HL-60 (cell line): ENCODE measurements at regions not wholly inside any gene's neighbourhood (a gene's known extent, or its start where the extent isn't known, plus 50 kb on each side); places are given as distances from the start of the nearest gene placed in this dataset.

Source experiments
- DNase-seq, 2 experiments: peaks; one replicate each; pipeline ENCODE4 v3.0.0-alpha.2; 2010 to 2020; ENCODE audit warnings: low read depth in 1 of 2, low spot score in 1 of 2
- H3K27ac ChIP-seq: fragments of 250-450 bp; sonication (Bioruptor Pico); replicated peaks from 2 replicates; pipeline ENCODE4 v1.5.1; 2020; ENCODE audit warnings: mild to moderate bottlenecking, moderate library complexity
- H3K27me3 ChIP-seq: fragments of 250-450 bp; sonication (Bioruptor Pico); 2 replicates; pipeline ENCODE4 v1.5.1; 2021; ENCODE audit warnings: mild to moderate bottlenecking, moderate library complexity; ENCODE audit not compliant: insufficient read depth, poor library complexity, severe bottlenecking
- H3K4me3 ChIP-seq: replicated peaks from 2 replicates; pipeline ENCODE4 v1.5.1; 2011; ENCODE audit warnings: mild to moderate bottlenecking, control low read depth, low read length; ENCODE audit not compliant: insufficient read depth
- GABPA ChIP-seq: IDR thresholded peaks from 2 replicates; pipeline ENCODE4 v1.6.1; 2012; ENCODE audit warnings: low read depth
- POLR2AphosphoS5 ChIP-seq: IDR thresholded peaks from 2 replicates; pipeline ENCODE4 v1.6.1; 2012; ENCODE audit warnings: low read depth
- SPI1 ChIP-seq: IDR thresholded peaks from 2 replicates; pipeline ENCODE4 v1.6.1; 2012; ENCODE audit warnings: low read depth, mild to moderate bottlenecking, borderline replicate concordance
- TF ChIP-seq, protein P1 (sequence below): IDR thresholded peaks from one replicate; pipeline ENCODE4 v1.5.1; 2011; ENCODE audit warnings: low read length, control low read depth, inconsistent platforms; ENCODE audit not compliant: insufficient read depth
- TF ChIP-seq, protein P2 (sequence below): IDR thresholded peaks from 2 replicates; pipeline ENCODE4 v1.6.1; 2012; ENCODE audit warnings: low read depth; ENCODE audit not compliant: insufficient replicate concordance

DNA sequence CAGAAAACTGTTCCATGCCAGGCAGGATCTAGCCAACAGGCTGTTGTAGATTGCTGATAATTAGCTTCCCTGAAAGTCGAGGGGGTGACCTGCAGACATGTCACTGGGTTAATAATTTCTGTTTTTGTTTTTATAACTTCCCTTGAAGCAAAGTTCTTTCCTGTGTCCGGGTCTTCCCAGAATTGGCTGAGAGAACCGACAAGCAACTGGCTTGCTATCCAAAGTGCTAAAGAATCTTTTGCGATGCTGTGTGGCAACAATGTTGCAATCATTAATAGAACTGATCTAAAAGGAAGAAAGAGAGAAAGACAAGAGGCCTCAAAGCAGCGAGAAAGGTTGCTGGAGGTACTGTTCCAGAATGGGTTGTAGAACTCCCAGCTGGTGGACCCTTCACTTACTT, 132.1 kb upstream of the DPP6 start:
- Histone ChIP-seq H3K27me3 (no peaks in the 10 kb centered on the region), H3K27ac (no peak overlapping the region), H3K4me3 (no peak overlapping the region)
- no peak for DNase-seq
- TF ChIP-seq, protein P1, sequence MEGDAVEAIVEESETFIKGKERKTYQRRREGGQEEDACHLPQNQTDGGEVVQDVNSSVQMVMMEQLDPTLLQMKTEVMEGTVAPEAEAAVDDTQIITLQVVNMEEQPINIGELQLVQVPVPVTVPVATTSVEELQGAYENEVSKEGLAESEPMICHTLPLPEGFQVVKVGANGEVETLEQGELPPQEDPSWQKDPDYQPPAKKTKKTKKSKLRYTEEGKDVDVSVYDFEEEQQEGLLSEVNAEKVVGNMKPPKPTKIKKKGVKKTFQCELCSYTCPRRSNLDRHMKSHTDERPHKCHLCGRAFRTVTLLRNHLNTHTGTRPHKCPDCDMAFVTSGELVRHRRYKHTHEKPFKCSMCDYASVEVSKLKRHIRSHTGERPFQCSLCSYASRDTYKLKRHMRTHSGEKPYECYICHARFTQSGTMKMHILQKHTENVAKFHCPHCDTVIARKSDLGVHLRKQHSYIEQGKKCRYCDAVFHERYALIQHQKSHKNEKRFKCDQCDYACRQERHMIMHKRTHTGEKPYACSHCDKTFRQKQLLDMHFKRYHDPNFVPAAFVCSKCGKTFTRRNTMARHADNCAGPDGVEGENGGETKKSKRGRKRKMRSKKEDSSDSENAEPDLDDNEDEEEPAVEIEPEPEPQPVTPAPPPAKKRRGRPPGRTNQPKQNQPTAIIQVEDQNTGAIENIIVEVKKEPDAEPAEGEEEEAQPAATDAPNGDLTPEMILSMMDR = no peak
- TF ChIP-seq SPI1 (no peak), POLR2AphosphoS5 (no peak), GABPA (no peak)
- TF ChIP-seq, protein P2, sequence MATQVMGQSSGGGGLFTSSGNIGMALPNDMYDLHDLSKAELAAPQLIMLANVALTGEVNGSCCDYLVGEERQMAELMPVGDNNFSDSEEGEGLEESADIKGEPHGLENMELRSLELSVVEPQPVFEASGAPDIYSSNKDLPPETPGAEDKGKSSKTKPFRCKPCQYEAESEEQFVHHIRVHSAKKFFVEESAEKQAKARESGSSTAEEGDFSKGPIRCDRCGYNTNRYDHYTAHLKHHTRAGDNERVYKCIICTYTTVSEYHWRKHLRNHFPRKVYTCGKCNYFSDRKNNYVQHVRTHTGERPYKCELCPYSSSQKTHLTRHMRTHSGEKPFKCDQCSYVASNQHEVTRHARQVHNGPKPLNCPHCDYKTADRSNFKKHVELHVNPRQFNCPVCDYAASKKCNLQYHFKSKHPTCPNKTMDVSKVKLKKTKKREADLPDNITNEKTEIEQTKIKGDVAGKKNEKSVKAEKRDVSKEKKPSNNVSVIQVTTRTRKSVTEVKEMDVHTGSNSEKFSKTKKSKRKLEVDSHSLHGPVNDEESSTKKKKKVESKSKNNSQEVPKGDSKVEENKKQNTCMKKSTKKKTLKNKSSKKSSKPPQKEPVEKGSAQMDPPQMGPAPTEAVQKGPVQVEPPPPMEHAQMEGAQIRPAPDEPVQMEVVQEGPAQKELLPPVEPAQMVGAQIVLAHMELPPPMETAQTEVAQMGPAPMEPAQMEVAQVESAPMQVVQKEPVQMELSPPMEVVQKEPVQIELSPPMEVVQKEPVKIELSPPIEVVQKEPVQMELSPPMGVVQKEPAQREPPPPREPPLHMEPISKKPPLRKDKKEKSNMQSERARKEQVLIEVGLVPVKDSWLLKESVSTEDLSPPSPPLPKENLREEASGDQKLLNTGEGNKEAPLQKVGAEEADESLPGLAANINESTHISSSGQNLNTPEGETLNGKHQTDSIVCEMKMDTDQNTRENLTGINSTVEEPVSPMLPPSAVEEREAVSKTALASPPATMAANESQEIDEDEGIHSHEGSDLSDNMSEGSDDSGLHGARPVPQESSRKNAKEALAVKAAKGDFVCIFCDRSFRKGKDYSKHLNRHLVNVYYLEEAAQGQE = no peak

DNA sequence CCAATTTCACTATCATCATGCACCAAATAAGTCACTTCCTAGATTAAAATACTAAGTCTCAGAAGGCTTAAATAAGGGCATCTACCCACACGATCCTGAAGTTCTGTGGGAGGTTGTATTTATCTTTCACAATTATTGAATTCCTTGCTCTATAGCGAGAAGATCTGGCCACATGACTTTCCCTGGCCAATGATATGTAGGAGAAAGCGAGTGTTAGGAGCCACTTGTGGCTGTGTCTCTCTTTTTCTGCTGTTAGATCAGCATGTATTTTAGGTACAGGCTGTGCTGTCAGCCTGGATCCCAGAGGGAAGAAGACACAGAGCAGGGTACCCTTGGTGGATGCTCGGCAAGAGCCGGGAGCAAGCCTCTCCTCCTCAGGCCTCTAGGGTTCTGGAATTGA, 131.3 kb upstream of the DPP6 start:
- no peak for TF ChIP-seq SPI1
- no peak for TF ChIP-seq POLR2AphosphoS5
- TF ChIP-seq, protein P1 = no peak
- TF ChIP-seq GABPA = no peak
- TF ChIP-seq, protein P2 = no peak
- no peak overlapping the region for H3K4me3 ChIP-seq
- no peak for DNase-seq
- H3K27ac ChIP-seq = no peak overlapping the region
- H3K27me3 ChIP-seq = no peaks in the 10 kb centered on the region

DNA sequence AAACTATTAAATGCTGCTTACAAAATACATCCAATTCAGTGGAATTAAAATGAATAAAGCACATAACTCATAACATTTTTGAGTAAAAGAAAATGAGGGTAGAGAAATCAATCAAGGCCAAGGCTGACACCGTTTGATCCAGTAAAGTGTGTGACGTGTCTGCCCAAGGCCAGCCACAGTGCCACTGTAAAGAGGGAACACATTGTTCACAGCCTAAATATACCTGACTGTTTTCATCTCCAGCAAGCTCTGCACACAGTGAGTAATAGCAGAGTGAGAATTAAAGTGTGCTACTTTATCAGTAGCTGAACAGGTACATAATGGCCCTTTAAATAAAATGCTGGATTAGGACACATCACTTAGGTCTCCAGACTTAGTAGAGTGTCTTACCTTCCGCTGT, 130.8 kb upstream of the DPP6 start:
- Histone ChIP-seq H3K4me3 (no peak overlapping the region), H3K27ac (no peak overlapping the region), H3K27me3 (no peaks in the 10 kb centered on the region)
- DNase-seq = no peak
- TF ChIP-seq GABPA (no peak), SPI1 (no peak)

DNA sequence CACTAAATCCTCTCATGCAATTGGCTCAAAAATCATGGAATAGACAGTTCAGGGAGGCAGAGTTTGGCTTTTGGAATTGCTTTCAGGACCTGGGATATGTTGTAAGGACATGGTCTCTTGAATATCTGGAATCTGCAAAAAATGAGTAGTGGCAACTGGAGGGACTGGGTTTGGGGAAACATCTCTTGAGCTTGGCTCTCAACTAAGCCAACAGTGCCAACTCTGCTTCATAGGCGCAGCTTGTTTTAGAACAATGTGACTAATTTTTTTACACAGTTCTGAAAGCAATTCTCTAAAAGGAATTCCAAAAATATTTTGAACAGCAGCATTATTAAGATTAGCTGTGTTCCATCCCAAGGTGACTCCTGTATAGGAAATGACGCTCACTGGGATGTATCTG, 121.5 kb upstream of the DPP6 start:
- TF ChIP-seq SPI1 = no peak
- TF ChIP-seq, protein P2 = no peak
- TF ChIP-seq GABPA = no peak
- TF ChIP-seq, protein P1 = no peak
- no peak for TF ChIP-seq POLR2AphosphoS5
- no peak overlapping the region for H3K4me3 ChIP-seq
- no peak overlapping the region for H3K27ac ChIP-seq
- no peaks in the 10 kb centered on the region for H3K27me3 ChIP-seq
- DNase-seq = no peak
